ENCODE measurements at regions not wholly inside any gene's neighbourhood (a gene's known extent, or its start where the extent isn't known, plus 50 kb on each side); places are given as distances from the start of the nearest gene placed in this dataset.
A peak's percentile ranks its signal among the peaks of the same experiment; 100 is the strongest.

DNA sequence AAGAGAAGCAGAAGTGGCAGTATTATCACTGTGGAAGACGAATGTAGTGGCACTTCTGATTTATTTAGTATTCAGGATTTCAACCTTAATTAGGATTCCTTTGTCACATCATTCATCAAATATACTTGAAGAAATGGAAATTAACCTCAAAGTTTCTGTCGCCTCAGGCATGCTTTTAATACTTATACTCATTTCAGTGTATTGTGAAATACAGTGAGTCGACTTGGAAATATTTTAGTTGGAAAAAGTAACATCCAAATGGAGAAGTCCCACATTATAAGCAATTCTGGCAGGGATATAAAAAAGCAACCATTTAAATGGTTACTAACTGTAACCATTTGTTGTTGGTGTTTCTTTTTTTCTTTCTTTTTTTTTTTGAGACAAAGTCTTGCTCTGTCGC lies 648.8 kb downstream of the ARL4A start:
- TF ChIP-seq, protein P1, sequence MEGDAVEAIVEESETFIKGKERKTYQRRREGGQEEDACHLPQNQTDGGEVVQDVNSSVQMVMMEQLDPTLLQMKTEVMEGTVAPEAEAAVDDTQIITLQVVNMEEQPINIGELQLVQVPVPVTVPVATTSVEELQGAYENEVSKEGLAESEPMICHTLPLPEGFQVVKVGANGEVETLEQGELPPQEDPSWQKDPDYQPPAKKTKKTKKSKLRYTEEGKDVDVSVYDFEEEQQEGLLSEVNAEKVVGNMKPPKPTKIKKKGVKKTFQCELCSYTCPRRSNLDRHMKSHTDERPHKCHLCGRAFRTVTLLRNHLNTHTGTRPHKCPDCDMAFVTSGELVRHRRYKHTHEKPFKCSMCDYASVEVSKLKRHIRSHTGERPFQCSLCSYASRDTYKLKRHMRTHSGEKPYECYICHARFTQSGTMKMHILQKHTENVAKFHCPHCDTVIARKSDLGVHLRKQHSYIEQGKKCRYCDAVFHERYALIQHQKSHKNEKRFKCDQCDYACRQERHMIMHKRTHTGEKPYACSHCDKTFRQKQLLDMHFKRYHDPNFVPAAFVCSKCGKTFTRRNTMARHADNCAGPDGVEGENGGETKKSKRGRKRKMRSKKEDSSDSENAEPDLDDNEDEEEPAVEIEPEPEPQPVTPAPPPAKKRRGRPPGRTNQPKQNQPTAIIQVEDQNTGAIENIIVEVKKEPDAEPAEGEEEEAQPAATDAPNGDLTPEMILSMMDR (conservative IDR thresholded peaks at IDR 0.05; ENCODE audit: low read length): no peak
- no peak overlapping the region for H3K4me3 ChIP-seq (ENCODE audit: low read length)
- peak; percentile 50 for DNase-seq (ENCODE audit: low read depth)

GRCh38 chr7:13352677-13353076 lies 636.8 kb downstream of the ETV1 start:
- TF ChIP-seq, protein P1 (conservative IDR thresholded peaks at IDR 0.05; ENCODE audit: low read length): no peak
- H3K4me3 ChIP-seq (ENCODE audit: low read length): no peak overlapping the region
- DNase-seq (ENCODE audit: low read depth): no peak

- TF ChIP-seq, protein P1 (conservative IDR thresholded peaks at IDR 0.05; ENCODE audit: low read length): no peak
- no peak overlapping the region for H3K4me3 ChIP-seq (ENCODE audit: low read length)
- no peak for DNase-seq (ENCODE audit: low read depth)
Observed at GRCh38 chr7:13359656-13360055, 629.8 kb downstream of the ETV1 start.

DNA sequence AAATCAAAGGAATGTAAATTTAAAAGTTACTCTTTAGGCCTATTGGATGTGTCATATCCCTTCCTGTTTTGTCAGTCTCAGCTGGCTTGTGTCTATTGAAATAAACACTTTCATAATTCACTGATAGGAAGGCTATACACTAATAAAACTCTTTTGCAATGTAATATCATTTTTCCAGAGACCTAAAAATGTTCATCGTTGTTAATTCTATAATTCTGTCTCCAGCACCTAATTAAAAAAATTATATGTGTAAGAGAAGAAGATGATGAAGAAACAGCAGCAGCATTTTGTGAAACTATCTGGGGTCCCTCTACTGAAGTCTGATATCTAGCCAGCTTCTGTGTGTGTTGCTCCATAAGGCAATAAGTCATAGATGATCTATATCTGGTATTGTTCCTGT lies 602.7 kb downstream of the ETV1 start:
- TF ChIP-seq, protein P1 (conservative IDR thresholded peaks at IDR 0.05; ENCODE audit: low read length): no peak
- no peak overlapping the region for H3K4me3 ChIP-seq (ENCODE audit: low read length)
- DNase-seq (ENCODE audit: low read depth): no peak

- TF ChIP-seq, protein P1 (conservative IDR thresholded peaks at IDR 0.05; ENCODE audit: low read length): no peak
Observed at GRCh38 chr7:13407911-13408310, 581.6 kb downstream of the ETV1 start.

DNA sequence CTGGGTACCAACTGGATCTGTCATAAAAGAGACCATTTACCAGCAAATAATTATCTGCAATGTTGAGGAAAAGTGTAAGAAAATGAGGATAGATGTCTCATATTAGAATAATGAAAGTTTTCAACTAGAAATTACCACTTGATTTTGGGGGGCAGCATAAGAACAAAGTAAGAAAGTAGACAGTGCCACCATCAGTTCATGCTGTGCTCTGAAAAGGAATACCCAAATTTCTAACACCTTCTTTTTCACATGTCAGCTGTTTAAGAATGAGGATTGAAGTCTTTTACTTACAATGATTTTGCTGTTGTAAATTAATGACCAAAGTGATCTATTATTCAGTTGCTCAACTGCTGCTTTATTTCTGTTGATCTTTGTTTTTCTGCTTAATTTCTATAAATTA lies 578.3 kb downstream of the ETV1 start:
- H3K4me3 ChIP-seq (ENCODE audit: low read length): no peak overlapping the region
- DNase-seq (ENCODE audit: low read depth): no peak
- TF ChIP-seq, protein P1 (conservative IDR thresholded peaks at IDR 0.05; ENCODE audit: low read length): no peak

More at GRCh38 chr7:13407911-13408310, 581.6 kb downstream of the ETV1 start:
- DNase-seq (ENCODE audit: low read depth): no peak
- no peak overlapping the region for H3K4me3 ChIP-seq (ENCODE audit: low read length)

DNA sequence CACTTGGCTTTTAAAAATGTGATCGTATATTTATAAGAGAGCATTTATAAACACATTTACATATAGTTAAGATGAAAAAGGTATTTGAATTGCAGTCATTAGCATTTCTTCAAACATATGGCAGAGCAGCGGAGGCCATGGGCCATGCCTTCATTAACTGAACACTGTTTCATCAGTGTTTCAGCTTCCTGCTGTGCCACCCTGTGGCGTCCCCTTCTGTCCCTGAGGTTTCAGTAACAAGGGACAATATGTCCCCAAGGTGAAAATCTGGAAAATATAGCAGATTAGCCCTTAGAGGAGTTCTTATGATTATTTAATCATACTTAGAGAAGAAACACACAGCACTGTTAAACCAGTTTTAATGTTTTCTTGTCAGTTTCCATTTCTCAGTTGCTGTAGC lies 577.8 kb downstream of the ETV1 start:
- no peak overlapping the region for H3K4me3 ChIP-seq (ENCODE audit: low read length)
- TF ChIP-seq, protein P1 (conservative IDR thresholded peaks at IDR 0.05; ENCODE audit: low read length): no peak
- no peak for DNase-seq (ENCODE audit: low read depth)

All from AG10803 (cell line).